HL-60 (cell line): ENCODE measurements at regions not wholly inside any gene's neighbourhood (a gene's known extent, or its start where the extent isn't known, plus 50 kb on each side); places are given as distances from the start of the nearest gene placed in this dataset.
"Not testable (repeated sequence)": the region's sequence is repeated elsewhere in the genome, so short reads cannot be mapped to it uniquely, and the experiment has no call there.

Experiments used
- CTCF ChIP-seq: IDR thresholded peaks from one replicate; pipeline ENCODE4 v1.5.1; 2011; ENCODE audit warnings: low read length, control low read depth, inconsistent platforms; ENCODE audit not compliant: insufficient read depth
- GABPA ChIP-seq: IDR thresholded peaks from 2 replicates; pipeline ENCODE4 v1.6.1; 2012; ENCODE audit warnings: low read depth
- POLR2AphosphoS5 ChIP-seq: IDR thresholded peaks from 2 replicates; pipeline ENCODE4 v1.6.1; 2012; ENCODE audit warnings: low read depth
- REST ChIP-seq: IDR thresholded peaks from 2 replicates; pipeline ENCODE4 v1.6.1; 2012; ENCODE audit warnings: low read depth; ENCODE audit not compliant: insufficient replicate concordance
- SPI1 ChIP-seq: IDR thresholded peaks from 2 replicates; pipeline ENCODE4 v1.6.1; 2012; ENCODE audit warnings: low read depth, mild to moderate bottlenecking, borderline replicate concordance

- not testable (repeated sequence) for TF ChIP-seq CTCF, GABPA, POLR2AphosphoS5, REST, SPI1
Observed at GRCh38 chr6:159538031-159538430, 155.0 kb downstream of the SOD2 start.
